ENCODE measurements at regions not wholly inside any gene's neighbourhood (a gene's known extent, or its start where the extent isn't known, plus 50 kb on each side); places are given as distances from the start of the nearest gene placed in this dataset.

GRCh38 chr17:27396045-27396444, 60.2 kb upstream of the KSR1 start:
- no peak for DNase-seq

GRCh38 chr17:27396941-27397340, 59.3 kb upstream of the KSR1 start:
- no peak for DNase-seq

GRCh38 chr17:27398691-27399090, 57.6 kb upstream of the KSR1 start:
- no peak for DNase-seq

GRCh38 chr17:27400991-27401390, 55.3 kb upstream of the KSR1 start:
- no peak for DNase-seq

- no peak for DNase-seq
These were observed 53.3 kb upstream of the KSR1 start for GRCh38 chr17:27402943-27403342.

GRCh38 chr17:27403480-27404005, 52.7 kb upstream of the KSR1 start:
- no peak for DNase-seq

GRCh38 chr17:27404676-27405075, 51.6 kb upstream of the KSR1 start:
- no peak for DNase-seq
